ENCODE measurements at regions not wholly inside any gene's neighbourhood (a gene's known extent, or its start where the extent isn't known, plus 50 kb on each side); places are given as distances from the start of the nearest gene placed in this dataset.

DNA sequence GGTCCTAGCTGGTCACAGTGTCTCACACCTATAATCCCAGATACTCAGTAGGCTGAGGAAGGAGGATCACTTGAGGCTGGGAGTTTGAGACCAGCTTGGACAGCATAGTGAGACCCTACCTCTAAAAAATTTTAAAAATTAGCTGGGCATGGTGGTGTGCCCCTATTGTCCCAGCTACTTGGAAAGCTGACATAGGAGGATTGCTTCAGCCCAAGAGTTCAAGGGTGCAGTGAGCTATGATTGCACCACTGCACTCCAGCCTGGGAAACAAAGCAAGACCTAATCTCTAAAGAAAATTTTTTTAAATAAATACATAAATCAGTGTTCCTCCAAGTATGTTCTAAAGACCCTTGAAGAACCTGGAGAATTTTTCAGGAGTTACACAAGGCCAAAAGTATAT lies 50.6 kb upstream of the GNAO1 start:
- no peak for DNase-seq (ENCODE audit: low read depth)

DNA sequence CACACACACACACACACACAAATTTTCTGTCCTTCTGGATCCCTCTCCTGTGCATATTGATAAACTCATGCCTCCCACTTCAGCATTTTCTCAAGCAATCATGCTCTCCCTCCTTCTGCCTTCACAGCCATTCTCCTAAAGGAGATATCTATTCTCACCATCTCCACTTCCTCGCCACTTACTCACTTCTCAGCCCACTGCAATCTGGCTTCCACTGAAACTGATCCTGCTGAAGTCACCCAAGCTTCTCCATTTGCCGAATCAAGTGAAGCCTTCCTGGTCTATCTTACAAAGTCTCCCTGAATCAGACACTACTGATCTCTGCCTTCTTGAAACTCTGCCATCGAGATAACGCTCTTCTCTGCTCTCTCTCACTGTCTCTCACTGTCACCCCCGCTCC lies 54.0 kb upstream of the GNAO1 start:
- DNase-seq (ENCODE audit: low read depth), result no peak

DNA sequence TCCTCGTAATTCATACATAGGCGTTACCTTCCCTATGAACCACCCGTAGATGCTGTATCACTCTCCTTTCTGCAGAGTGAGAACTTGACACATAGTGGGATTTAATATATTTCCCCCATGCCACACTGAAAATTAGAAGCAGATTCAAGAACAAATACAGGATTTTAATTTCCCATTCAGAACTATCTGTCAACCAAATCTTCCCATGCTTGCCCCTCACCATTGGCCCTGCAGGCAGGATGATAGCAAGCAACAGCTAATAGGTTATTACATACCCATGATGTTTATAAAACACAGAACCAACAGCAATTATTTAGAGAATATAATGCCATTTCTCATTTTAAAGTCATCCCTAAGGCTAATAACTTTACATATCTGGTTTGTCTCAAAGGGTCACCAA lies 55.0 kb upstream of the GNAO1 start:
- no peak for DNase-seq (ENCODE audit: low read depth)

DNA sequence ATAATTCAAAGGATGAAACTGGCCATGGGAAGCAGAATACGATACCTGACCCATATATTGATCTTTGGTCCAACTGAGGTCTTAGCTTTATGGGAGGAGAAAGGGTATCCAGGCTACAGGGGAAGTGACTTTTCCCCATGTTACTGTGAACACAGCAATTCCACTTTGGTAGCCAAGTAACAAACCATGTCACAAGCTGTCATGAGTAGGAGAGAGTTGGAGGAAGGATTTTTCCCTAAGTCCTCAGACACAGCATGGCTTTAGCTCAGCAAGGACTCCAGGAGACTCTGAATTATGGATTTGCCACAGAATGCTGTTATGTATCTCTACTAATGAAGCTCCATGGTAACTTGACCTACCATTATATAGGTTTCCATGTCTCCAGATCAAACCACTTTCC lies 56.5 kb upstream of the GNAO1 start:
- DNase-seq (ENCODE audit: low read depth), result no peak

GRCh38 chr16:56125922-56126321 lies 65.4 kb upstream of the GNAO1 start:
- no peak for DNase-seq (ENCODE audit: low read depth)

DNA sequence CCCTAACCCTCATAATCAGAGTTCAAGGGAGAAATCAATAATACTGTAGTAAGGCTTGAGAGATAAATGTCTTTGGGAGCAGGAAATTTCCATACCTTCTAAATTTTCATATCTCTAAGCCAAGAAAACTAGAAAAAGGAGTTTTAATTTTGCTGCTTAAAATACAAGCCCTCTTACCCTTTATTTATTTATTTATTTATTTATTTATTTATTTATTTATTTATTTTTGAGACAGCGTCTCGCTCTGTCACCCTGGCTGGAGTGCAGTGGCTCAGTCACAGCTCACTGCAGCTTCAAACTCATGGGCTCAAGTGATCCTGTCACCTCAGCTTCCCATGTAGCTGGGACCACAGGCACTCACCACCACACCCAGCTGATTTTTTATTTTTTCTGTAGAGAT lies 69.0 kb upstream of the GNAO1 start:
- DNase-seq (ENCODE audit: low read depth), result no peak

DNA sequence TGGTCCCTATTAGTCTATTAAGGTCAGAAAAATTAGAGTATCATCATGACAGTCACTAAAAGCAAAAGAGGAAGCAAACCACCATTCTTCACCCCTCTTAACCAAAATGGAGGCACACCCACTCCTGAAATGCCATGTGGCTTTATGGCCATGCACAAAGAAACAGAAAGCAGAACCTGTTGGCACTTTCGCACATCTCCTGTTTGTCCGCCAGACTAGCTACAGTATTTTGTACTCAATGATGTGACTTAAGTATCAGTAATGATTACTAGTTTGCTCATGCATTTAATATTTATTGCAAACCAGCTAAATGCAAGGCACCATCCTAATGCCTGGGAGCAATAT lies 70.2 kb upstream of the GNAO1 start:
- DNase-seq (ENCODE audit: low read depth), result no peak

DNA sequence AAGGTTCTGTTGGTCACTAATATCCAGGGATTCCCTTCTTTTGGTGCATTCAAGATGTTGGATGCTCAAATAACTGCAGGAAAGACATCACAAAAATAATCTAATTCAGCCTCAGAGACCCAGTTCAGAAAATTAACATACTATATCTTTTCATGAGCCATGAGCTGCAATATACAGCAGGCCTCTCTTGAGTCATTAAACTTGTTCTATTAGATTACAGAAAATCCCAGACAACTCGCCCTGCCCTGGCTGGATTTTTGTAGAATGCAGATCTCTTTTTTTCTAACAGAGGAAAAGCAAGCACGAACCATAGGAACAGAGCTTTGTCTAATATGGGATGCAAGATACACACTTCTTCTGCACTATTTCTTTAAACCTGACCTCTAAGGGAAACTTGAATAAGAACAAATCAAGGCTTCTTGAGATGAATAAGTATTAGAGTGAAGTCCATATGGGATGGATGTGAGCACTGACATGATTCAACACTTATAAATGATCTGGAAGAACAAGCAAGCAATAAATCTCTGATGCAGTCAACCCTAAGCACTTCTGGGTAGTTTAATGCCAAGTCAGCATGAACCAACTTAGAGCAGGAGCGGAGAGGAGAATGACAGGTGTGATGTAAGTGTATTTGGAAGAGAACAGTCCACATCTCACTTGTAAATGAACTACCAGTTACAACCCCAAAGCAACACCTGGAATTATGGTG lies 70.7 kb upstream of the GNAO1 start:
- no peak for DNase-seq (ENCODE audit: low read depth)

GRCh38 chr16:56119133-56119532 lies 72.2 kb upstream of the GNAO1 start:
- DNase-seq (ENCODE audit: low read depth), result no peak

GRCh38 chr16:56116577-56116964 lies 74.7 kb upstream of the GNAO1 start:
- DNase-seq (ENCODE audit: low read depth), result no peak

GRCh38 chr16:56115817-56116576 lies 75.3 kb upstream of the GNAO1 start:
- DNase-seq (ENCODE audit: low read depth), result no peak

- DNase-seq (ENCODE audit: low read depth), result no peak
These were observed 78.1 kb upstream of the GNAO1 start for GRCh38 chr16:56113223-56113622.

GRCh38 chr16:56111100-56111499 lies 80.2 kb upstream of the GNAO1 start:
- no peak for DNase-seq (ENCODE audit: low read depth)

DNA sequence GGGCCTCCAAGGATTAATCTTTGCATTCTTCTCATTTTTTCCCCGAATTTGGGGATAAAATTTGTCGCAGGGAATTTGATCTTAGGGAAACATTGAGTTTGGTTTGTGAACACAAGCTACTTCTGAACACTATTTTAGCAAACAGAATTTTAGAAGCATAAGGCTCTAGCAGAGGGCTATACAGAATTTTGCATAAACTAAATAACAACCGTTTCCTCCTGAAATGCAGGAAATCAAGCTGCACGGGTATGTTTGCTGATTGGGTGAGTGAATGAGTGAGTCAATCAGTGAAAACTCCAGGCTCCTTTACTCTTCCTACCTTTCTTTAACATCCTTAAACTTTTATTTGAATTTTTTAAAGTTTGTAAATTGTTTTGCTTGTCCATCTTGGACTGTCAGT lies 81.3 kb upstream of the GNAO1 start:
- no peak for DNase-seq (ENCODE audit: low read depth)

DNA sequence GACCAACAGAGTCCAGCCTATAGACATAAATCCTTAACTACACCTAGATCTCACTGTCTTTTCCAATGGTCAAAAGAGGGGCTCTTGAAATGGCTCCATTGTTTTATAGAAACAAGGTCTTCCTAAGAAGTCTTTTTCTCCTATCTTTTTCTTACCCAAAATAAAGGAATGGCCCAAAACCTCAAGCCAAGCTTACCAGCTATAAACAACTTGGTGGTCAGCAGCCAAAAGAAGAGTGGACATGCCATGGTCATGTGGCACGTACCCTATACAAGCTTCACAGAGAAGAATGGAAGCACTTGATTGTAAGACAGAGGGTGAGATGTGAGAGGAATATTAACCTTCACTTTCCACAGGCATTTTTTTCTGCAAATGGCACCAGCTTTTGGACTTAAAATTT lies 82.1 kb upstream of the GNAO1 start:
- no peak for DNase-seq (ENCODE audit: low read depth)

GRCh38 chr16:56108724-56109123 lies 82.6 kb upstream of the GNAO1 start:
- no peak for DNase-seq (ENCODE audit: low read depth)

DNA sequence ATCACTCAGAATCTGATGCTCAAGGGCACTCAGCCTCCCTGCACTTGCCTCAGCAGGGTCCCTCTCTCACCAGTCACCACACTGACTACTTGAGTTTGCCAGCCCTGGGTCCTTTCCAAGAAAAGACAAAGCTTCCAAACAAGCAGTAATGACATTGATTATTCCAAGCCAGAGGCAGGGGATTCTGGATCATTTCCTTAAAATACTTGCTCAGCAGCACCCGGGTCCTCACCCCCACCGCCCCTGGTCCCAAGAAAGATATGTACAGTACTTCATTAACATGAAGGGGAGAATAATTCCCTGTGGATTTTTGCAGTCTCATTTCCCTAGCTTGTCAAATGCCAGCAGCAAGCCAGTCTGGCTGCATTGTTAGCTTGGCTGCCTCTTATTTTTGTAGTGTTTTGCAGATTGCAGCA lies 83.2 kb upstream of the GNAO1 start:
- DNase-seq (ENCODE audit: low read depth), result no peak

DNA sequence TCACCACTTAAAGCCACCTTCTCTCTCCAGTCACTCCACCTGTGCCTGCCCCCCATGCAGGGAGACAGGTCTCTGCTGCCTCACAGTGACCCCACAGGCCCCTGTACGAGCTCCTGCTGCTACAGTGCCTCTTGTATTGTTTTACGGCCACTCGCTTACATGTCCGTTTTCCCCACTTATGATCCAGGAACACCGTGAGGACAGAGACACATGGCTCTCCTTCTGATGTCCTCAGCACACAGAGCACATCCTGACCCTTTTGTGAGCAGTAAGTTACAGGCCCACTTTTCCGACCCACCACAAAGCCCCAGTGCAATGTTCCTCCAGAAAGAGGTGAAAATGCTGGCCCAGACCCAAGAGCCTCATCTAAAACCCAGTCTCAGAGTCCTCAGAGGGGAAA lies 84.8 kb upstream of the GNAO1 start:
- DNase-seq (ENCODE audit: low read depth), result no peak

- DNase-seq (ENCODE audit: low read depth), result no peak
These were observed 88.4 kb upstream of the GNAO1 start for GRCh38 chr16:56102906-56103305.

DNA sequence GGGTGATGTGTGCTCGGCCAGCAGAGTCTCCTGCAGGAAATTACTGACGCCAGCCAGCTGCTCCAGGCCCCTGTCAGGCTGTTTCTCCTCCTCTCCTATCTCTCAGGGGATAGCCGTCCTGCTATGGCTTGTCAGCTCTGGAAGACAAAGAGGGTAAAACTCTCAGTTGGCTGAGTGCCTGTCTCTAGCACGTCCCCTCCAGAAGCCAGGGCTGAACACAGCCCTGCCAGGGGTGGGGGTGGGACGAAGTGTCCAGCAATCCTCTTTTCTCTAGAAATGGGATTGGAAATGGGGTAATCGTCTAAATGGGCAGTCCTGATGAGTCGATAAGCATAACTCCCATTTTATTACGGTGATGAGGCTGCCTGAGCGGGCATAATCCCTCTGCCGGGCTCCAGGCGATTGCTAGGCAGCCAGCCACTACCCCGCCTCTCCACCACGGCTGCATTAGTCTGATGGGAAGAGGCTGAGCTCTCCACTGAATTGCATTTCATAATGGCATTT lies 89.1 kb upstream of the GNAO1 start:
- DNase-seq (ENCODE audit: low read depth), result no peak

DNA sequence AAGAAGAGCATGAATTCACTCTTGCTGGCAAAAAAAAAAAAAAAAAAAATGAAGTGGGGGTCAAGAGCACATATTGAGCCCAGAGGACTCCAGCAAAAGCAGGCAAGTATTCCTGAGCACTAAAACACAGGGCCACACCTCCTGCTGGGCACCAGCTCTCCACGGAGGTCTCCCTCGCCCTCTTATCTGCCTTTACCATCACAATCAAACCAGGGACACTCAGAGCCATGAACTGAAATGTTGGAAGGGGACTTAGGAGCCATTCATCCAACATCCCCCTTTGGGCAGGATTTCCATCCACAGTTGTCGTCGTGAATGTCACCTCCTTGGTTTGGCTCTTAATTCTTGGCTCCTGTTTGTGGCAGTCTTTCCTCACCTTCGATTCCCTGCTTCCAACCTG lies 89.8 kb upstream of the GNAO1 start:
- no peak for DNase-seq (ENCODE audit: low read depth)

DNA sequence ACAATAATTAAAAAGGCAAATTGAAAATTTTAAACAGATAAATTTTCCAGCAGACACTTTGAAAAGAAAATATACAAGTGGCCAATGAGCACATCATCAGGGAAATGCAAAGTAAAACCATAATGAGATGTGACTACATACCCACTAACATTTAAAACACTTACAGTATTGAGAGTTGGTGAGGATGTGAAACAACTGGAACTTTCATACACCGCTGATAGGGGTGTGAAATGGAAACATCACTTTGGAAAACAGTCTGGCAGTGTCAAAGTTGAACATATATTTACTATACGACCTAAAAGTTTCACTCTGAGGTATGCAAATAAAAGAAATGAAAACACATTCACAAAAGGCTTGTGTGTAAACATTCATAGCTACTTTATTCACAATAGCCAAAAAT lies 94.0 kb upstream of the GNAO1 start:
- DNase-seq (ENCODE audit: low read depth), result no peak

DNA sequence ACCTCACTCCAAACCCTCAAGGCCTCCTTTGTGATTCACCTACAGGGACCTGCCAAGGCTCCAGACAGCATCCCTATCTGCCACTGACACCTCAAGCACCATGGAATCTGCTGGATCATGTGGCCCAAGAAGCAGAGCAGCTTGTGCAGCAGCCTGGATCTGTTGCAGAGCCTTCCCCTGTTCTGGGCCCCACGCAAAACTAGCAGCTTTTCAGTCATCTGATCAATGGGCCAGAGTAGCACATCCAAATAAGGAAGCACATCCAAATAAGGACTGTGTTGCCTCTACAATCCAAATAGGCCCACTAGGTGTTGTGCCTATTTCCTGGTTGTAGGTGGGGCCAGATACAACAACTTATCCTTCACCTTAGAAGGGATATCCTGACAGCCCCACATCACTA lies 97.1 kb upstream of the GNAO1 start:
- DNase-seq (ENCODE audit: low read depth), result no peak

DNA sequence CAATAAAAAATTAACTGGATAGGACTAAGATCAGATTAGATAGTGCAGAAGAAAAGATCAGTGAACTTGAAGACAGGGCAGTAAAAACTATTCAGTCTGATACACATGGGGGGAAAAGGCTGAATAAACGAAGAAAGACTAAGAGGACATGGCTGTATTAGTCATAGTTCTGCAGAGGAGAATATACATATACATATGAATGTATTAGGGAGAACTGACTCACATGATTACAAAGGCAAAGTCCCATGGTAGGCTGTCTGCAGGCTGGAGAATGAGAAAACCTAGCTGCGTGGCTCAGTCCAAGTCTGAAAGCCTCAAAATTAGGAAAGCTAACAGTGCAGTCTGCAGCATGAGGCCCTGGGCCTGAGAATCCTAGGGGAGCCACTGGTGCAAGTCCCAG lies 98.2 kb upstream of the GNAO1 start:
- no peak for DNase-seq (ENCODE audit: low read depth)

Data from HS-5 (cell line).